Erythroblast (primary cell): ENCODE measurements at regions not wholly inside any gene's neighbourhood (a gene's known extent, or its start where the extent isn't known, plus 50 kb on each side); places are given as distances from the start of the nearest gene placed in this dataset.

Source experiments
- DNase-seq, 2 experiments: peaks; one replicate each; lab custom pipeline; 2025; lab: John Stamatoyannopoulos, UW
- GATA1 ChIP-seq: IDR thresholded peaks from 2 replicates; pipeline ENCODE4 v1.6.1; 2011; ENCODE audit warnings: low read depth, mild to moderate bottlenecking, control low read depth, low read length, moderate library complexity
- POLR2A ChIP-seq: IDR thresholded peaks from 2 replicates; pipeline ENCODE4 v1.6.1; 2011; ENCODE audit warnings: mild to moderate bottlenecking, low read length

GRCh38 chr15:25177955-25178801 lies 223.4 kb downstream of the SNRPN start:
- DNase-seq = no peak
- TF ChIP-seq GATA1 = no peak

GRCh38 chr15:25178835-25179672 lies 224.3 kb downstream of the SNRPN start:
- DNase-seq = no peak
- TF ChIP-seq GATA1 (no peak), POLR2A (no peak)

- no peak for TF ChIP-seq GATA1
- TF ChIP-seq POLR2A = no peak
- DNase-seq = no peak
These were observed 225.1 kb downstream of the SNRPN start for GRCh38 chr15:25179673-25180511.

- DNase-seq = no peak
- no peak for TF ChIP-seq POLR2A
- no peak for TF ChIP-seq GATA1
These were observed 226.0 kb downstream of the SNRPN start for GRCh38 chr15:25180606-25181292.

GRCh38 chr15:25181293-25182097 lies 226.7 kb downstream of the SNRPN start:
- no peak for DNase-seq
- TF ChIP-seq GATA1 (no peak), POLR2A (no peak)

GRCh38 chr15:25182098-25182478 lies 227.3 kb downstream of the SNRPN start:
- TF ChIP-seq POLR2A (no peak), GATA1 (no peak)
- DNase-seq = no peak

GRCh38 chr15:25182736-25183445 lies 228.1 kb downstream of the SNRPN start:
- TF ChIP-seq GATA1 (no peak), POLR2A (no peak)
- DNase-seq = no peak

GRCh38 chr15:25183581-25184251 lies 228.9 kb downstream of the SNRPN start:
- TF ChIP-seq POLR2A (no peak), GATA1 (no peak)

GRCh38 chr15:25184356-25185155 lies 229.8 kb downstream of the SNRPN start:
- no peak for TF ChIP-seq POLR2A
- TF ChIP-seq GATA1 = no peak
- DNase-seq = no peak

More at GRCh38 chr15:25183581-25184251, 228.9 kb downstream of the SNRPN start:
- no peak for DNase-seq

- no peak for DNase-seq
- no peak for TF ChIP-seq POLR2A
- TF ChIP-seq GATA1 = no peak
These were observed 230.4 kb downstream of the SNRPN start for GRCh38 chr15:25185156-25185710.
